ENCODE measurements at regions not wholly inside any gene's neighbourhood (a gene's known extent, or its start where the extent isn't known, plus 50 kb on each side); places are given as distances from the start of the nearest gene placed in this dataset.

DNA sequence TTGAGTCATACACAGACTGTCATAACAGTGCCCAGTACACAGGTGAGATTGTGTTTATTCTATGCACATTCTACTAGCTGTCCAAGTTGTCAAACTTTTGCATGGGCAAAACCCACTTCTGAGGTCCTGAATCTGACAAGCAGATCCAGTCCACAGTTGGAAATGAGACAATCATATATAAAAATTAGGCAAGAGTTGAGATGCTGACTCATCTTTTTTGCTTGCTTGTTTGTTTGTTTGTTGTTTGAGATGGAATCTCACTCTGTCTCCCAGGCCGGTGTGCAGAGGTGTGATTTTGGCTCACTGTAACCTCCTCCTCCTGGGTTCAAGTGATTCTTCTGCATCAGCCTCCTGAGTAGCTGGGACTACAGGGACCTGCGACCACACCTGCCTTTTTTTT is 323.8 kb downstream of the RPS4Y2 start:
- H3K36me3 ChIP-seq (replicated peaks in 1 of 2), result no peaks in the 10 kb centered on the region
- intact Hi-C loops (cut with DNase I), result no loop called here
- no peak for DNase-seq
- no peak overlapping the region for H3K27ac ChIP-seq
- no peak overlapping the region for H3K4me3 ChIP-seq
- TF ChIP-seq, protein P1, sequence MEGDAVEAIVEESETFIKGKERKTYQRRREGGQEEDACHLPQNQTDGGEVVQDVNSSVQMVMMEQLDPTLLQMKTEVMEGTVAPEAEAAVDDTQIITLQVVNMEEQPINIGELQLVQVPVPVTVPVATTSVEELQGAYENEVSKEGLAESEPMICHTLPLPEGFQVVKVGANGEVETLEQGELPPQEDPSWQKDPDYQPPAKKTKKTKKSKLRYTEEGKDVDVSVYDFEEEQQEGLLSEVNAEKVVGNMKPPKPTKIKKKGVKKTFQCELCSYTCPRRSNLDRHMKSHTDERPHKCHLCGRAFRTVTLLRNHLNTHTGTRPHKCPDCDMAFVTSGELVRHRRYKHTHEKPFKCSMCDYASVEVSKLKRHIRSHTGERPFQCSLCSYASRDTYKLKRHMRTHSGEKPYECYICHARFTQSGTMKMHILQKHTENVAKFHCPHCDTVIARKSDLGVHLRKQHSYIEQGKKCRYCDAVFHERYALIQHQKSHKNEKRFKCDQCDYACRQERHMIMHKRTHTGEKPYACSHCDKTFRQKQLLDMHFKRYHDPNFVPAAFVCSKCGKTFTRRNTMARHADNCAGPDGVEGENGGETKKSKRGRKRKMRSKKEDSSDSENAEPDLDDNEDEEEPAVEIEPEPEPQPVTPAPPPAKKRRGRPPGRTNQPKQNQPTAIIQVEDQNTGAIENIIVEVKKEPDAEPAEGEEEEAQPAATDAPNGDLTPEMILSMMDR (IDR thresholded peaks at IDR 0.05), result no peak
- TF ChIP-seq POLR2A (IDR thresholded peaks at IDR 0.05), result no peak
- no peaks in the 10 kb centered on the region for H3K9me3 ChIP-seq (replicated peaks in 1 of 3)
- no peaks in the 10 kb centered on the region for H3K4me1 ChIP-seq (replicated peaks in 1 of 2)
- no peaks in the 10 kb centered on the region for H3K27me3 ChIP-seq
- 78 to 79% methylated on average over 2 of the region's 2 CpGs; no CpG with 5 or more reads in 2 of the 4 donors for WGBS, 4 donors

GRCh38 chrY:21081640-21082611 is 326.0 kb downstream of the RPS4Y2 start:
- Histone ChIP-seq H3K27me3 (no peaks in the 10 kb centered on the region), H3K9me3 (replicated peaks in 1 of 3) (no peaks in the 10 kb centered on the region), H3K36me3 (replicated peaks in 1 of 2) (no peaks in the 10 kb centered on the region), H3K4me1 (replicated peaks in 1 of 2) (no peaks in the 10 kb centered on the region), H3K27ac (no peak overlapping the region), H3K4me3 (no peak overlapping the region)
- TF ChIP-seq, protein P1 (IDR thresholded peaks at IDR 0.05), result no peak
- no peak for TF ChIP-seq POLR2A (IDR thresholded peaks at IDR 0.05)
- no peak for DNase-seq
- intact Hi-C loops (cut with DNase I), result no loop called here
- WGBS, 4 donors, result 54 to 56% methylated on average over 4 of the region's 4 CpGs; no CpG with 5 or more reads in 2 of the 4 donors

DNA sequence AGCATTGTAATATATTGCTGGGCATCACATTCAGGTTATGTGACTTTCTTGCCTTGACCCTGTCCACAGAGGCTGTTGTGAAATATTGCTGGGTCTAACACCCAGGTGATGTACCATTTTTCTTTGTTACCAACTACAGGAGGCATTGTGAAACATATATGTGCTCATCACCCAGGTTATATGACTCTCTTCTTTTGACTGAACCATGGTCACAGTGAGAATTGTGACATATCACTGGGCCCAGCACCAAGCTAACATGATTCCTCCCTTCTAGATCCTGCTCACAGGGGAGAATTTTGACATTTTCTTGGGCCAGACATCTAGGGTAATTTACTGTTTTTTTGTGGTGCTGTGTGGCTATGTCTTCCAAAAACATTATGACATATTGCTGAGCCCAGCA is 326.7 kb downstream of the RPS4Y2 start:
- no peak for DNase-seq
- no peaks in the 10 kb centered on the region for H3K36me3 ChIP-seq (replicated peaks in 1 of 2)
- no peak for TF ChIP-seq POLR2A (IDR thresholded peaks at IDR 0.05)
- TF ChIP-seq, protein P1 (IDR thresholded peaks at IDR 0.05), result no peak
- intact Hi-C loops (cut with DNase I), result no loop called here
- no peak overlapping the region for H3K4me3 ChIP-seq
- H3K9me3 ChIP-seq (replicated peaks in 1 of 3), result no peaks in the 10 kb centered on the region
- no peaks in the 10 kb centered on the region for H3K27me3 ChIP-seq
- no peak overlapping the region for H3K27ac ChIP-seq
- no peaks in the 10 kb centered on the region for H3K4me1 ChIP-seq (replicated peaks in 1 of 2)

DNA sequence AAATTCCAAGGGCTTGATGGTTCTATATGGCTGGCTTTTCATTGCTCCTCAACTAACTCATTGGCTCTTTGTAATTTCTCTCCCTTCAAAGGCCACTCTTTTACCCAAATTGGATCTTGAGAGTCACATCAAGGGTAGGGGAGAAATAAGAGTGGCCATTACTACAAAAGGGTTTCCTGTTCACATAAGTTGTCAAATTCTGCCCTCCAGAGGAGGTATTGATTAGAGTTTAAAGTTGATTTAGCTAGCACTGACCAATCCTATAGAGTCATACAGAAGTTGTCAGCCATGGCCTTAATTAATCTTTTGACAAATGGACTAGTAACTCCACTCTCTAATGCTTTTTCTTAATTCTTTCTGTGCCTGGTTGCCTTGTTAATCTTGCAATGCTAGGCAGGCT is 336.0 kb downstream of the RPS4Y2 start:
- intact Hi-C loops (cut with DNase I), result no loop called here
- H3K9me3 ChIP-seq (replicated peaks in 1 of 3), result no peaks in the 10 kb centered on the region
- H3K4me3 ChIP-seq, result no peak overlapping the region
- no peaks in the 10 kb centered on the region for H3K27me3 ChIP-seq
- no peaks in the 10 kb centered on the region for H3K36me3 ChIP-seq (replicated peaks in 1 of 2)
- H3K27ac ChIP-seq, result no peak overlapping the region
- no peak for DNase-seq
- TF ChIP-seq, protein P1 (IDR thresholded peaks at IDR 0.05), result no peak
- no peak for TF ChIP-seq POLR2A (IDR thresholded peaks at IDR 0.05)
- H3K4me1 ChIP-seq (replicated peaks in 1 of 2), result no peaks in the 10 kb centered on the region
